DOHH2 (cell line): ENCODE measurements at regions not wholly inside any gene's neighbourhood (a gene's known extent, or its start where the extent isn't known, plus 50 kb on each side); places are given as distances from the start of the nearest gene placed in this dataset.

Experiments
- H3F3A ChIP-seq: fragments of 200-600 bp; sonication (generic), shearing (Covaris generic); 2 replicates; pipeline ENCODE4 v1.6.0; 2016; ENCODE audit warnings: antibody characterized with exemption, mild to moderate bottlenecking; ENCODE audit not compliant: control insufficient read depth, insufficient read depth
- H3K27ac ChIP-seq: fragments of 200-600 bp; sonication (generic); 2 replicates; pipeline ENCODE4 v1.5.1; 2014; ENCODE audit warnings: low read depth, mild to moderate bottlenecking, low read length, moderate library complexity
- H3K27me3 ChIP-seq: fragments of 200-600 bp; sonication (generic); 2 replicates; pipeline ENCODE4 v1.6.1; 2014; ENCODE audit warnings: mild to moderate bottlenecking, low read length, mixed read lengths; ENCODE audit not compliant: control insufficient read depth
- H3K36me3 ChIP-seq: fragments of 200-600 bp; sonication (generic); 2 replicates; pipeline ENCODE4 v1.6.1; 2014; ENCODE audit warnings: mild to moderate bottlenecking, low read length, moderate library complexity, mixed read lengths; ENCODE audit not compliant: control insufficient read depth
- H3K4me1 ChIP-seq: fragments of 200-600 bp; sonication (generic); 2 replicates; pipeline ENCODE4 v1.6.1; 2014; ENCODE audit warnings: mild to moderate bottlenecking, low read length, mixed read lengths; ENCODE audit not compliant: control insufficient read depth
- H3K4me2 ChIP-seq: fragments of 200-600 bp; sonication (generic); 2 replicates; pipeline ENCODE4 v1.6.0; 2014; ENCODE audit warnings: mild to moderate bottlenecking, low read length, moderate library complexity
- H3K4me3 ChIP-seq: fragments of 200-600 bp; sonication (generic); 2 replicates; pipeline ENCODE4 v1.5.1; 2014; ENCODE audit warnings: mild to moderate bottlenecking, low read length, mixed read lengths
- H3K79me2 ChIP-seq: fragments of 200-600 bp; sonication (generic); 2 replicates; pipeline ENCODE4 v1.6.1; 2014; ENCODE audit warnings: mild to moderate bottlenecking, low read length, mixed read lengths; ENCODE audit not compliant: control insufficient read depth
- H3K9me2 ChIP-seq: fragments of 200-600 bp; sonication (generic); replicated peaks from 2 replicates; pipeline ENCODE4 v1.6.1; 2014; ENCODE audit warnings: mild to moderate bottlenecking, low read length, mixed read lengths; ENCODE audit not compliant: control insufficient read depth
- H3K9me3 ChIP-seq: fragments of 200-600 bp; sonication (generic); 2 replicates; pipeline ENCODE4 v1.6.1; 2014; ENCODE audit warnings: antibody characterized with exemption, low read length, mixed read lengths; ENCODE audit not compliant: control insufficient read depth, insufficient read depth
- H4K20me1 ChIP-seq: fragments of 200-600 bp; sonication (generic); 2 replicates; pipeline ENCODE4 v1.6.0; 2014; ENCODE audit warnings: low read depth, mild to moderate bottlenecking, antibody characterized with exemption, low read length, moderate library complexity; ENCODE audit not compliant: control insufficient read depth, insufficient read depth
- EZH2phosphoT487 ChIP-seq: fragments of 200-600 bp; sonication (generic); IDR thresholded peaks from 2 replicates; pipeline ENCODE4 v1.6.1; 2017; ENCODE audit warnings: borderline replicate concordance, mild to moderate bottlenecking, antibody characterized with exemption, low read length, moderate library complexity, mixed read lengths
- TF ChIP-seq, protein P1 (sequence below): fragments of 200-600 bp; sonication (generic); IDR thresholded peaks from one replicate; pipeline ENCODE4 v1.5.1; 2014; ENCODE audit warnings: antibody characterized with exemption, mild to moderate bottlenecking, low read depth, low read length; ENCODE audit not compliant: poor library complexity, severe bottlenecking

DNA sequence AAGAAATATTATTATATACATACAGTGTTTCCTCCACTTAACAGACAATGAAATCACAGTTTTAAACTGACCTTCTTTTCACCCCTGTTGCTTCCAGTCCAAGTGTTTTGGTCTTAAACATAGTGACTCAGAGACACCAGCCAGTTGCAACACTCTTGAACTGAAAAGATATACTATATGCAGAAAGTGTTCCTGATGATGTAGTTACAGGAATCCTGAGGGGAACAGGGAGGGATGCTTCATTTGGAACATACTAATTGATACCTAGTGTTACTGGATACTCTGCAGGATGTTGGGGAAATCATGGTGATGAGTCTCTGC is 420.8 kb downstream of the CCDC91 start:
- no peaks in the 10 kb centered on the region for H3K36me3 ChIP-seq
- no peak overlapping the region for H3K27ac ChIP-seq
- TF ChIP-seq, protein P1, sequence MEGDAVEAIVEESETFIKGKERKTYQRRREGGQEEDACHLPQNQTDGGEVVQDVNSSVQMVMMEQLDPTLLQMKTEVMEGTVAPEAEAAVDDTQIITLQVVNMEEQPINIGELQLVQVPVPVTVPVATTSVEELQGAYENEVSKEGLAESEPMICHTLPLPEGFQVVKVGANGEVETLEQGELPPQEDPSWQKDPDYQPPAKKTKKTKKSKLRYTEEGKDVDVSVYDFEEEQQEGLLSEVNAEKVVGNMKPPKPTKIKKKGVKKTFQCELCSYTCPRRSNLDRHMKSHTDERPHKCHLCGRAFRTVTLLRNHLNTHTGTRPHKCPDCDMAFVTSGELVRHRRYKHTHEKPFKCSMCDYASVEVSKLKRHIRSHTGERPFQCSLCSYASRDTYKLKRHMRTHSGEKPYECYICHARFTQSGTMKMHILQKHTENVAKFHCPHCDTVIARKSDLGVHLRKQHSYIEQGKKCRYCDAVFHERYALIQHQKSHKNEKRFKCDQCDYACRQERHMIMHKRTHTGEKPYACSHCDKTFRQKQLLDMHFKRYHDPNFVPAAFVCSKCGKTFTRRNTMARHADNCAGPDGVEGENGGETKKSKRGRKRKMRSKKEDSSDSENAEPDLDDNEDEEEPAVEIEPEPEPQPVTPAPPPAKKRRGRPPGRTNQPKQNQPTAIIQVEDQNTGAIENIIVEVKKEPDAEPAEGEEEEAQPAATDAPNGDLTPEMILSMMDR = no peak
- TF ChIP-seq EZH2phosphoT487 = no peak
- H3K9me2 ChIP-seq = no peaks in the 10 kb centered on the region
- no peak overlapping the region for H3K4me2 ChIP-seq
- no peaks in the 10 kb centered on the region for H3K4me1 ChIP-seq
- no peaks in the 10 kb centered on the region for H4K20me1 ChIP-seq
- H3K9me3 ChIP-seq = no peaks in the 10 kb centered on the region; the same call in 1 of the 2 replicates
- no peaks in the 10 kb centered on the region for H3K27me3 ChIP-seq
- H3K4me3 ChIP-seq = no peak overlapping the region
- no peaks in the 10 kb centered on the region for H3F3A ChIP-seq
- no peaks in the 10 kb centered on the region for H3K79me2 ChIP-seq

DNA sequence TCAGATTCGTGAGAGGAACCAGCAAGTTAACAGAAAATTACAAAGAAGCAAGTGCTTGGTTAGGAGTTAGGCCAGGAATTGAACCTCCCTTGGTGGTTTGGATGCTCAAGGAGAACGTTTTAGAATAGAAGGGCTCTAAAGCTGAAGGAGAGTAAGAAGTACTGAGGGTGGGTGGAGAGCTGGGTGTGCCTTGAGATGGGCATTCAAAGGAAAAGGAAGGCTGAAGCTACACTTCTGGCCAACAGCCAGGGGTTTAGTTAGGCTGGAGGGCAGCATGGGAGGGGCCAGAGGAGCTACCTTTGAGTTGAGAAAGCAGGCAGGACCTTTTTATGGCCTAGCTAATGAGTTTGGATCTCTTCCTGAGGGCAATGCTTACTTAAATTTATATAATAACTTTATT is 421.2 kb downstream of the CCDC91 start:
- Histone ChIP-seq H3K9me2 (no peaks in the 10 kb centered on the region), H3K4me3 (no peak overlapping the region), H3F3A (no peaks in the 10 kb centered on the region), H3K36me3 (no peaks in the 10 kb centered on the region), H3K9me3 (no peaks in the 10 kb centered on the region; the same call in 1 of the 2 replicates), H3K4me2 (no peak overlapping the region), H3K4me1 (no peaks in the 10 kb centered on the region), H3K27ac (no peak overlapping the region), H4K20me1 (no peaks in the 10 kb centered on the region), H3K79me2 (no peaks in the 10 kb centered on the region), H3K27me3 (no peaks in the 10 kb centered on the region)
- TF ChIP-seq, protein P1 = no peak
- TF ChIP-seq EZH2phosphoT487 = no peak

DNA sequence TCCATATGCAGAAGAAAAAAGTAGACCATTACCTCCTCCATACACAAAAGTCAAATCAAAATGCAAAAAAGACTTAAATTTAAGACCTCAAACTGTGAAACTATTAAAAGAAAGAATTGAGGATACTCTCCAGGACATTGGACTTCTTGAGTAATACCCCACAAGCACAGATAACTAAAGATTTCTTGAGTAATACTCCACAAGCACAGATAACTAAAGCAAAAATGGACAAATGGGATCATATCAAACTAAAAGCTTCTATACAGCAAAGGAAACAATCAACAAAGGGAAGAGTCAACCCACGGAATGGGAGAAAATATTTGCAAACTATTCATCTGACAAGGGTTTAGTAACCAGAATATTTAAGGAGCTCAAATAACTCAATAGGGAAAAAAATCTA is 427.9 kb downstream of the CCDC91 start:
- Histone ChIP-seq H3K27ac (no peak overlapping the region), H3K27me3 (no peaks in the 10 kb centered on the region), H3K4me1 (no peaks in the 10 kb centered on the region), H3K9me3 (no peaks in the 10 kb centered on the region), H3F3A (no peaks in the 10 kb centered on the region), H3K4me2 (no peak overlapping the region), H3K9me2 (no peaks in the 10 kb centered on the region), H3K4me3 (no peak overlapping the region), H3K79me2 (no peaks in the 10 kb centered on the region), H3K36me3 (no peaks in the 10 kb centered on the region), H4K20me1 (no peaks in the 10 kb centered on the region)
- TF ChIP-seq, protein P1 = no peak
- TF ChIP-seq EZH2phosphoT487 = no peak

GRCh38 chr12:28618772-28619171 is 428.5 kb downstream of the CCDC91 start:
- H3K9me2 ChIP-seq = no peaks in the 10 kb centered on the region
- H3K4me1 ChIP-seq = no peaks in the 10 kb centered on the region
- no peak overlapping the region for H3K4me3 ChIP-seq
- TF ChIP-seq, protein P1 = no peak
- TF ChIP-seq EZH2phosphoT487 = no peak
- no peak overlapping the region for H3K27ac ChIP-seq
- H3K36me3 ChIP-seq = no peaks in the 10 kb centered on the region
- H3K9me3 ChIP-seq = no peaks in the 10 kb centered on the region
- no peaks in the 10 kb centered on the region for H3K79me2 ChIP-seq
- H3K27me3 ChIP-seq = no peaks in the 10 kb centered on the region
- no peak overlapping the region for H3K4me2 ChIP-seq
- no peaks in the 10 kb centered on the region for H3F3A ChIP-seq
- H4K20me1 ChIP-seq = no peaks in the 10 kb centered on the region
